ENCODE measurements at regions not wholly inside any gene's neighbourhood (a gene's known extent, or its start where the extent isn't known, plus 50 kb on each side); places are given as distances from the start of the nearest gene placed in this dataset.
"Not testable (repeated sequence)": the region's sequence is repeated elsewhere in the genome, so short reads cannot be mapped to it uniquely, and the experiment has no call there.

DNA sequence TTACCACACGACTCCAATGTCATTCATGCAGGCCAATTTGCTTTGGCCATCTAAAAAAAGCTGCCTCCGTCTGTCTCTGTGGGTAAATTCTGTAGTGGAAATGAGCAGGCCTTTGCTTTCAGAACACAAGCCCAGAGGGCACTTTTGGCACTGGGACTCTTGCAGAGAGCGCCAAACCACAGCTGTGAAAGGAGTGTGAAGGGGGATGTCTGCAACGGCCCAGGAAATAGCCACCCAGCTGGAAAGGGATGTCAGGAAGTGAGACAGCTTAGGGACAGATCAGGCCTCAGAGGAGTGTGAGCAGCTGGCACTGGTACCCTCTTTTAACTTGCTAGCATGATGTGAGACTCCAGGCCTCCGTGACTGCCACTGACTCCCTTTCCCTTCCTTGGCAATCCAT is 152.4 kb downstream of the DKK1 start:
- DNase-seq: no peak
- in situ Hi-C loops (cut with HindIII; ENCODE audit: low pct_ligation_motif_present, low pct_unique_long_range_greater_than_20kb, low sequenced_read_pairs): no loop called here

DNA sequence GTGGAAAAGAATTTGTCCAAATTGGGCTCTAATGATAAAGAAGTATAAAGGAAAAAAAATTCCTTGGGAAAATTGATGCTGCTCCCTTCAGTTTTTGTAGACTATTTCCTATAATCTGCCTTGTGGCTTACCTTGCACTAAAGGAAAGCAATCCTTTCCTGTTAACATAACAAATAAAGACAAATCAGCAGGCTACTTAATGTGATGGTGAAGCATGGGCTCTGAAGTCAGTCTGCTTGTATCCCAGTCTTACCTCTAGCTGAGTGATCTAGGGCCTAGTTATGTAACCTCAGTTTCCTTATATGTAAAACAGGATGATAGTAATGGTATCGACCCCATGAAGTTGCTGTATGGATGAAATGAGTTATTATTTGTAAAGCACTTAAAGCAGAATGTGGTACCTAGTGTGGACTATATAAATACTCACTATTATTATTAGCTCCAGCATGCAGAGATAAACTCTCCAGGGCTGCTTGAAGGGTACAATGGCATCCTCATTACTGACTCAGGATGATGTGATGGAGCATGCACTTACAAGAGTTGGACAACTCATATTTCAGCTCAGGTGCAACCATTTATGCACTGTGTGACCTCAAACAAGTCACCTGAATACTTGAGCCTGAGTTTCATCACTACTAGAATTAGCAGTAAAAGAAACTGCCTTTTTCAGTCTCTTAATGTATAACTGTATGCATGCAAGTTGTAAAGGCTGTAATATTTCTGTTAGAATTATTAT is 156.1 kb downstream of the DKK1 start:
- no peak for DNase-seq
- in situ Hi-C loops (cut with HindIII; ENCODE audit: low pct_ligation_motif_present, low pct_unique_long_range_greater_than_20kb, low sequenced_read_pairs): no loop called here

DNA sequence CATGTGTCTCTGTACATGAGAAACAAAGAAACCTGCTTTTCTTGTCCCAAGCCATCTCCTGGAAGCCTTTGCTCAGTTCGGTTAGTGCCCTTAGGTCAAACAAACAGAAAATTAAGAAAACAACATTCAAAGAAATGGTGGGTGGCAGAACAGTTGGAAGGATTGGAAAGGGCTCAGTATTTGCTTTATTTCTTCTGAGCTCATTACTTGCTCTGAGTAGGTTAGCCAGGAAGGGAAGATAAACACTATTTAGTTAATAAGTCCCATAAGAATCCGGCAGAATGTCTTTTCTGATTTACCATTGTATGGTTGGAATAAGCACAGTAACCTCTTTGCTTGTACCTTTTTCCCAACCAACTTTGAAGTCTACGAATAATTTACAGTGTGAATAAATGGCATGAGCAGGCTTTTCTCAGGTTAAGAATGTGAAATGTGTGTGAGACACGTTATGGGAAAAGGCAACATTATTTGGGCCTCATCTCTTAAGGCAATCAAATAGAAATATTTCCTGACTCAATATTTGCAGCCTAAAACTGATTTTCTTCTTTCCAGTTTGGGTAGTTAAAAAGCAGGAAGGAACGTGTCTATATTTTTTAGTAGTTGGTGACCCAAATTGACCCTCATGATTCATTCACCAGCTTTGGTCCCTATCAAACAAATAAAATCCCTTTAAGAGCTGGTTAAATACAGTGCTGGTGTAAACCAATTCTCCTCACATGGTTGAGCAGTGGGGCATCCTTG is 158.5 kb downstream of the DKK1 start:
- no peak for DNase-seq
- in situ Hi-C loops (cut with HindIII; ENCODE audit: low pct_ligation_motif_present, low pct_unique_long_range_greater_than_20kb, low sequenced_read_pairs): no loop called here

DNA sequence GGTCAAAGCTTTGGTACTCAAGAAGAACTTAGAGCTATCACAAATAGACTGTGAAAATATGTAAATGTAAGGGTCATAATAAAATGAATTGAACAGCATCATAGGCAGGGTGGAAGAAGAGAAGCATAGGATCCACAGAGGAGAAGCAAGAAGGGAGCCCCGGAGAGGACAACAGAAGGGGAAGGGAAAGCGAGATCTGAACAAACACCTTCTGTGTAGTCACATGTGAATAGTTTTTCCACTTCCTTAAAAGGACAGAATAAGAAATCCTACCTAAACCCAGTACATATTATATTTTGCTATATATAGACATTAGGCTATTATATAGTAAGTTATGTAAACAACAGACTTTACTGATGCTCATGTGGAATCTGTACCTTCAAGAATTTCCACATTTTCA is 160.2 kb downstream of the DKK1 start:
- in situ Hi-C loops (cut with HindIII; ENCODE audit: low pct_ligation_motif_present, low pct_unique_long_range_greater_than_20kb, low sequenced_read_pairs): no loop called here
- no peak for DNase-seq

- in situ Hi-C loops (cut with HindIII; ENCODE audit: low pct_ligation_motif_present, low pct_unique_long_range_greater_than_20kb, low sequenced_read_pairs): no loop called here
- no peak for DNase-seq
These were observed 163.2 kb downstream of the DKK1 start for GRCh38 chr10:52477305-52477704.

DNA sequence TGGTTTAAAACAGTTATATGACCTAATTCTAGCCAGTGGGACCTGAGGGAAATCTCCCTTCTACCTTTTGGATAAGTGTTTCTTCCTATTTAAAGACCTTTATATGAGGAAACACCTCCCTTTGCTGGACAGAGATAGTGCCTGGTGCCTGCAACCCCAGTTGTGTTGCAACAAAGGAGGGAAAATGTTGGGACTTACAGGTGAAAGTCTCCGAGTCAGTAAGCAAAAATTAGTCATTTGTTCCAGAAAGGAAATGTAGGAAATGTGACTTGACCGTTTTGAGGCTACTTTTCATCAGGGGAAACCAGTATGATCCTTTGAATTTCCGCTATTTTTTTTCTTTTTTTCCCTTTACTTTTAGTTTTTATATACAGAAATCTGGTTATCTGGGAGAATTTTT is 165.5 kb downstream of the DKK1 start:
- DNase-seq: no peak
- in situ Hi-C loops (cut with HindIII; ENCODE audit: low pct_ligation_motif_present, low pct_unique_long_range_greater_than_20kb, low sequenced_read_pairs): no loop called here

DNA sequence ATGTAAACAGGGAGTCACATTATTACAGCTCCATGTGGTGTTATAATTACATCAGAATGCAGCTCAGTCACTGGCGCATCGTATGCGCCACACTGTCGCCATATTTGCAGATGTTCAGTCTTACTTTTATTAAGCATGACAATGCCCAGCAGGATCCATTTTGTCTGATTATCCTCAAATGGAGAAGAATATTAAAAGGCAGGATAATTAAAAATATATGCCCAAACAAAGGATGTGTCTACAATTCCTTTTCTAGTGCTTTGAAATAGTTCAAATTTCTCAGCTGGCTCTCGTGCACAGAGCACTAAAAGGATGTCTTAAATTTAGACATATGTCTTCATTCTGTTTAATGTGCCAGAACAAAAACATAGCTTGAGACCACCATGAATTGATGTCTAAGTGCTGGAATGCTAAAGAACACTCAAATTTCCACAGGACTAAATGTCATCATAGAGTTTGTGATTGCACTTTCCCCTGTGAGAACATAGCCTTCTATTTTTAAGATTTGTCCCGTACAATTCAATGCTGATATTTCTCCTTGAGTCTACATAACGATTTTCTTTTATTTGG is 168.0 kb downstream of the DKK1 start:
- in situ Hi-C loops (cut with HindIII; ENCODE audit: low pct_ligation_motif_present, low pct_unique_long_range_greater_than_20kb, low sequenced_read_pairs): no loop called here

DNA sequence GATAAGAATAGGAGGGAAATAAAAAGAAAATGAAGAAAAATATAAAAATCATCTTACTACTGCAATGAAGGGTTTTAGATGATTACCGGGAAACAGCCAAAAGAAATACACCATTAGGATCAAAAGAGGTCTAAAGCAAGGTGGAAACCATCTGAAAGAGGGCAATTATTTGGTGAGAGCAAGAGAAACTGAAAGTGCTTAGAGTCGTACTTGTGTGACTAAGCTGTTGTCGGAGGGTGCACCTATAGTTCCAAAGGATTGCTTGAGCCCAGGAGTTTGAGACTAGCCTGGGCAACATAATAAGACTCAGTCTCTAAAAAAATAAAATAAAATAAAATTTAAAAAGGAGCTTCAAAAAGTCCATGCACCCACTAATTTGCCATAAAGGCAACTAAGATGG is 169.5 kb downstream of the DKK1 start:
- in situ Hi-C loops (cut with HindIII; ENCODE audit: low pct_ligation_motif_present, low pct_unique_long_range_greater_than_20kb, low sequenced_read_pairs): no loop called here

More for the DNA sequence above, 168.0 kb downstream of the DKK1 start:
- DNase-seq: no peak

DNA sequence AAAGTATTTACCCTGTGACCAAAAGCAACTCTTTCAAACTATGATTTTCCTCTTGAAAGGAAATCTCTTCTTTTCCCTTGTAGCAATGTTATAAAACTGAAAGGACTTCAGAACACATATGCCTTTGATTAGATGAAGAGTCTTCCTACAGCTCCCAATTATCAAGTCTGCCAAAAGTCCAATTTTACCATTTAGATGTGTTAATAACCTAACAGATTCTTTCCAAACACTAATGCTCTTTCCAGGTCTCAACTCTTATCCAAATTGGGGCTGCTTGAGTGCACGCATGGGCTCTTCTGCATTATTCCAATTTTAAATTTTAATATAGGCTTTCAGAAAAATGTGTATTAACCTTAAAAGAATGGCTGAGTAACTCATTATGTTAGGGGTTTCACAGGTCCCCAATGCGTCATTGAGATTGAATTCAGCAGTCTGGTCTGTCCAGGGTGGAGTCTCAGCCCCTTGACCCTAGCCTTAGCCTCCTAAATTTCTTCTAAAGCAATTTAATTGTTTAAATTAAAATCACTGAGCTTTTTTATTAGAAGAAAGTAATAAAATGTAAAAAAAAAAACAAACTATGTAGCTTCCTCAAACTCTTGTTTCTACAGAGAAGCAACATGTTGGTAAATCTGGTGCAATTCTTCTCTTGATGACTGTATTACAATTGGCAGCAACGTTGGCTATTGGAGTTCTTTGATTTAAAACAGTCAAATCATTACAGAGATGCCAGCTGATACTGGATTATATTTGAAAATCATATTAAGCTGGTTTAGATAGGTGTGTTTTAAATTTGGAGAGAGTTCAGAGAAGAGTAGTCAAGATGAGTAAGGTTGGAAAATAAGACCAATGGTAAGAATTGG is 170.4 kb downstream of the DKK1 start:
- in situ Hi-C loops (cut with HindIII; ENCODE audit: low pct_ligation_motif_present, low pct_unique_long_range_greater_than_20kb, low sequenced_read_pairs): no loop called here
- DNase-seq: no peak

More for the DNA sequence above, 169.5 kb downstream of the DKK1 start:
- peak; percentile 26 for DNase-seq

DNA sequence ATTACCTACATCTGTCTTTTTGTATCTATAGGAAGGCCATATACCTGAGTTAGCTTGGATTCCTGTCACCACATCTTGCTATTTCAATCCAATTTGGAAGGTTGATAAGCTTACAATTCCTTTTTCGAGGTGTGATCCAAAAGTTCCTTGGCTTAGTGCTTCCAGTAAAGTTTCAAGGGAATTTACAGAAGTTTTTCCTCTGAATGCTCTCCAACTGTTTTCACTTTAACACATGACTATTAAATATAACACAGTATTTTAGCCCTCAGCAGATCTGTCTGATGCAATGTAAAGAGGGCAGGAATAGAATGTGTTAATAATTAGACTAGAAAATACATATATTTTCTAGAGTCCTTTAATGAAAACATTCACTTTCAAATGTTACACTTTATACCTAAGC is 171.4 kb downstream of the DKK1 start:
- in situ Hi-C loops (cut with HindIII; ENCODE audit: low pct_ligation_motif_present, low pct_unique_long_range_greater_than_20kb, low sequenced_read_pairs): no loop called here
- no peak for DNase-seq

- in situ Hi-C loops (cut with HindIII; ENCODE audit: low pct_ligation_motif_present, low pct_unique_long_range_greater_than_20kb, low sequenced_read_pairs): no loop called here
- DNase-seq: peak; percentile 76
These were observed 172.9 kb downstream of the DKK1 start for GRCh38 chr10:52486840-52487611.

DNA sequence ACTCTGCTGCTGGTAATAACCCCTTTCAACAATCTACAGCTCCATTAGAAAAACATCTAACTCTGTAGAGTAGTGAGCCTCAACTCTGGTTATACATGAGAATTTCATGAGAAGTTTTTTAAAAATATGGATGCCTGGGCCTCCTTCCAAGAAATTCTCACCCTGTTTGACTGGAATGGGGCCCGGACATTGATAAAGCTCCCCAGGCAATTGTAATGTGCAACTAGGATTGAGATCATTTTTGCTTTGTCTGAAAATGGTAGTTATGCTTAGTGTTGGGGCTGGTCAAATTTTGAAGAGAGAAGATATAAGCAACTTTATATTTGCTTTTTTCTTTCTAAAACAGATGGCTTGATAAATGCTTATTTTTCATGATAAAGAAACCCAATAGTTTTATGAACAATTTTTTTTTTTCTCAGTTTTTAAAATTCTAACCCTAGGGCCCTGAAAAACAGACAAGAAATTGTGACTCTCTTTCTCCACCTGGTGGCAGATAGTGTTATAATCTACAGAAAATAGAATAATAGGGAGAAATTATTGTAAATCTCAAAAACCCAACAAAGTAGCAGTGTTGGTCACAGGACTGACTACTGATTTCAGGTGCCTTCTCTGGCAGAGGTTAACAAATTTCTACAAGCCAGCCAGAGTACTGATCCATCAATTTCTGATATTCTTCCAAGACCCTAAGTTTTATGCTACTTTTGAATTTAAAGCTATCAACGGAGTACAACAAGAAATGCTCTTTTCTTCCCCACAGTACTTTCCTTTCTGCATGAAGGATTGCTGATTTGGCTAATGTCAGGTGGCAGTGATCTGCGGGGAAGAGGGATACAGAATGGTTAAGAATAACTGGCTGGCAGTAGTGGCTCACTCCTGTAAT is 174.8 kb downstream of the DKK1 start:
- DNase-seq: peak; percentile 58

DNA sequence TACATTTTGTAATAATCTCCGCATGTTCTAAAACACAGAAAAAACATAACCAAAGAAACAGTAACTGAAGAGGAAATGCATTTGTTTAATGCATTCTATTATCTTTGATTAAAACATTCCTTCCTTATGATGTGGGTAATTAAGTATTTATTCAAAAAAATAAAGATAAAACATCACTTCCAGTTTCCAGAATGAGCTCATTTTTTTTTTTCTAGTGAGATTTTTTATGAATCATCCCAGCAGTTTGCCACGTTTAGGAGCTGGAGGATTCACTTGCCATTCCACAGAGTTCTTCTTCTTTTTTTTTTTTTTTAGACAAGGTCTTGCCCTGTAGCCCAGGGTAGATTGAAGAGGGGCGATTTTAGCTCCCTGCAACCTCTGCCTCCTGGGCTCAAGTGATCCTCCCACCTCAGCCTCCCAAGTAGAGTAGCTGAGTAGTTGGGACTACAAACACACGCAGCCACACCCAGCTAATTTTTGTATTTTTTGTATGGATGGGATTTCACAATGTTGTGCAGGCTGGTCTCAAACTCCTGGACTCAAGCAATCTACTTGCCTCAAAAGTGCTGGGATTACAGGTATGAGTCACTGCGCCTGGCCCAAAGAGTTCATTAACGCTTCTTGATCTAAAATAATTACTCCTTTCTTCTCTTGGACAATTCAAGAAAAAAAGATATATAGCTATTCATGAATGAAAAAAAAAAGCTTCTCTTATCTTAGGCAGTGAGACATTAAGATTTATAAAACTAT is 177.3 kb downstream of the DKK1 start:
- in situ Hi-C loops (cut with HindIII; ENCODE audit: low pct_ligation_motif_present, low pct_unique_long_range_greater_than_20kb, low sequenced_read_pairs): no loop called here
- no peak for DNase-seq

More for the DNA sequence above, 174.8 kb downstream of the DKK1 start:
- in situ Hi-C loops (cut with HindIII; ENCODE audit: low pct_ligation_motif_present, low pct_unique_long_range_greater_than_20kb, low sequenced_read_pairs): no loop called here

DNA sequence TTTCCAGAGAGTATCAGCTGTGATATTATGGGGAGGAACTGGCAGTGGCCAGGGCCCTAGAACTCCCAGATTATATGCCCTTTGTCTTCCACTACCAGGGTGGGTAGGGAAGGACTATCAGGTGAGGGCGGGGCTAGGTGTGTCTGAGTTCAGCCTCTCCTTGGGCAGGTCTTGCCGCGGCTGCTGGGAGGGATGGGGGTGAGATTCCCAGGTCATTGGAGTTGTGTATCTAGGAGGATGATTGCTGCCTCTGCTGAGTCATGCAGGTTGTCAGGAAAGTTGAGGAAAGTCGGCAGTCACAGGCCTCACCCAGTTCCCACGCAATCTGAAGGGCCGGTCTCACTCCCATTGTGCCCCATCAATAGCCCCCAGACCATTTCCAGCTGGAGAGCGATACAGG is 185.2 kb downstream of the DKK1 start:
- DNase-seq: no peak
- in situ Hi-C loops (cut with HindIII; ENCODE audit: low pct_ligation_motif_present, low pct_unique_long_range_greater_than_20kb, low sequenced_read_pairs): no loop called here

DNA sequence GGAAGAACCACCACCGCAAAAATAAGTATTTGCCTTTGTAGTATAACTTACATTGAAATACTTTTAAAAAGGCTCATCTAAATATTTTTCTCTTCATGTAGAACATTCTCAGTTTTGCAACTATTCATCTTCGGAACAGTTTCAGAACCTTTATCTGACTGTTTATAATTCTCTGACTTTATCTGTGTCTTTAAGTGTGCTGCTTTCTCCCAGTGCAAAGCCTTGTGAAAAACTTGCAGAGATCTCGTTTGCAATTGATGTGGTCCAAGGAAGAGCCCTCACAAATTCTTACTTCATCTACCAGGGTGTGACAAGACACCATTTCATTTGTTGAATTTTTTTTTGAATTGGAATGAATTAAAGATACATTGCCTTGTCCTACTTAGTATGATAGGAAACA is 186.4 kb downstream of the DKK1 start:
- in situ Hi-C loops (cut with HindIII; ENCODE audit: low pct_ligation_motif_present, low pct_unique_long_range_greater_than_20kb, low sequenced_read_pairs): no loop called here
- DNase-seq: no peak

GRCh38 chr10:52502237-52502636 is 188.2 kb downstream of the DKK1 start:
- DNase-seq: no peak
- in situ Hi-C loops (cut with HindIII; ENCODE audit: low pct_ligation_motif_present, low pct_unique_long_range_greater_than_20kb, low sequenced_read_pairs): no loop called here

- in situ Hi-C loops (cut with HindIII; ENCODE audit: low pct_ligation_motif_present, low pct_unique_long_range_greater_than_20kb, low sequenced_read_pairs); DNase-seq: not testable (repeated sequence)
These were observed 191.3 kb downstream of the DKK1 start for GRCh38 chr10:52505341-52505740.

Measured in ACHN (cell line).